ENCODE measurements at regions not wholly inside any gene's neighbourhood (a gene's known extent, or its start where the extent isn't known, plus 50 kb on each side); places are given as distances from the start of the nearest gene placed in this dataset.

DNA sequence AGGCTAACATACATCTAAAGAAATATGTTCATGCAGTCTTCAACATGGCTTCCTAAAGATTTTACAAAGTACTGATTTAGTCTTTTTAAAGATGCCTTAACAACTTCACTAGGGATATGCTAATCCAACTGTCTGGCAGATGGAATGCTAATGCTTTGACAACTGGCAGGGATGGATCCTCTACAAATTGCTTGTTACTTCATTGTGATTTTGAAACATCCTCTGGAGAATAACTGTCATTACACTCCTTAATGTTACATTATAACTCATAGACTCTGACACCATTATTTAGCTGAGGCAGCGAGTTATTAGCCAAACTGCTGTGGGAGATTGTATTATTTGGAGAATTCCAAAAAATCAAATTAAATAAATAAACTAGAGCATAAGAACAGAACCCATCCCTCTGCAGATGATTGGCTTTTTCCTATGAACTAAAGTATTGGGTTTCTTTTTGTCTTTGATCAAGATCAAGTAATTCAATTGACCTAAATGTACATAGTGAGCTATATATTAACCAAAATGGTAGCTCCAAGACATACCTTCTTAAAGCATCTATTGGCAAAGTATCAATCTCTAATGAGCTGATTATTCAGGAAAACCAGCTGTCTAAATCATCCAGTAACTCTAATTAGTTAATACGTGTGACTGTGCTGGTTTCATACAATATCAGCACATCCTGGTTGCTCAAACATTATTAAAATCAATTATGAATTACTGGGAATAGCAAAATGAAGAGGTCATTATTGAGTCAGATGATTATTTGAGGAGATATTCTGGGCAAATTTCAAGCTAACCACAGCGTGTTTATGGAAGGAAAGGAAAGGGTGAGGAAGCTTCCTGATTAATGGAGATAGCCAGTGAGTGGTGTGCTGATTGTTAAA lies 321.3 kb upstream of the TFPI start:
- FAIRE-seq = no peak

DNA sequence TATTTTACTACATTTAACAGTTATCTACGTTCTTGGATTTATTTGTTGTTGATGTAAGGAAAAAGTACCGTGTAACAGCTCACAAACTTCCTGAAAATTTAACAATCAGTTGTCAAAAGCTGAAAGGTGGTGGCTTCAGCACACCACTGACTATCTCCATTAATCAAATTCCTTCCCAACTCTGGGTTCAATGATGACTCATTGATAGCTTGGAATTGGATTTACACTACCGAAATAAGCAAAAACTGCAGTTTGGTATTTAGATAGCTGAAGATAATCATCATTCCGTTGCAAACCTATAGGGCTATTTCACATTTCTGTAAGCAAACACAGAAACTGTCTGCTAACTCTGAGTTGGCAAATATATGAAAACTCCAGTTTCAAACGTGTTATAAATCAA lies 322.3 kb upstream of the TFPI start:
- no peak for FAIRE-seq

DNA sequence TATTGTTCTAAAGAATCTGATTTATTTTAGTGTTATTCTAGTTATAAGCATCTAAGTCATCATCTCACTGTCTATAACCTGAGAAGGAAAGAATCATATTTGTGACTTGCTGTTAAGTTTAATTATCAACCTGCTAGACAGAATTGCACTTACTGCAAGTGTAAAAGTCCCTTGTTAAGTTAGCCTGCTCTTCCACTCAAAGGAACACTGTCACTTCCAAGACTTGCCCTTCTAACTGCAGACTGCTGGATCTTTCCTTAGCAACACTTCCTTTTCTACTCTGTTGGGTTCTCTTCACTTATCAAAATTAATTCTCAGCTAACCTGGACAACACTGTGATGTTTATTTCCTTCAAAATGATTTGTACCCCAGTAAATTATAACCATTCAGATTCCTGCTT lies 323.2 kb upstream of the TFPI start:
- FAIRE-seq = no peak

DNA sequence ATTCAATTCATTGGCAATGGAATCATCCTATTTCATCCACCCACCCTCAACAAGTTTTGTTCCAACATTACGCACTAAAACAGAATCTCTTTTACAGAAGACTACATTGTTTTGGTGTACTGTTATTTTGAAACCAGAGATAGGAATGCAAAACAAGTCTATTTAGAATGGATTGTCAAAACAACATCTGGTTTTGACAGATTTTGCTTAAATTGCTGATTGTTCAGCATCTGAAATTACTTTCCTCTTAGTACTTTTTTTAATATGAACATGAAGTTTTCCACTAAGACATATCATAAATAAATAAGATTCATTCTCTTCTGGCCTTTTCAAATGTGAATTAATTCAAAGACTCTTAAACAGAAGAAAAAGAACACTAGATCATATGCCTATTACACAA lies 323.9 kb upstream of the TFPI start:
- FAIRE-seq = no peak

DNA sequence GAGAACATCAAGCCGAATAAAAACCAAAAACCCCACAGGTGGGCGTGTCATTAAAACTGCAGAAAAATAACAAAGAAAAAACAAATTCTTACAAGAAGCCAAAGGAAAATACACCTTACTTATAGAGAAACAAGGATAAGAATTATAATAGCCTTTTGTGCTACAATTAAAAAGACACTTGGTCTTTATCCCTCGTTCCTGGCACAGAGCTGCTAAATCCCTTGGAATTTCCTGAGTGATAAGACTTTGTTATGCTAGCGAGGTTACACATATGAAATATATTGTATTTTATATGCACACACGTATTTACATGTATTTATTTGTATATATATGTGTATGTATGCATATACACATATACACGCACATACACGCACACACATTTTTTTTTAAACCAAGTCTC lies 325.3 kb upstream of the TFPI start:
- no peak for FAIRE-seq

DNA sequence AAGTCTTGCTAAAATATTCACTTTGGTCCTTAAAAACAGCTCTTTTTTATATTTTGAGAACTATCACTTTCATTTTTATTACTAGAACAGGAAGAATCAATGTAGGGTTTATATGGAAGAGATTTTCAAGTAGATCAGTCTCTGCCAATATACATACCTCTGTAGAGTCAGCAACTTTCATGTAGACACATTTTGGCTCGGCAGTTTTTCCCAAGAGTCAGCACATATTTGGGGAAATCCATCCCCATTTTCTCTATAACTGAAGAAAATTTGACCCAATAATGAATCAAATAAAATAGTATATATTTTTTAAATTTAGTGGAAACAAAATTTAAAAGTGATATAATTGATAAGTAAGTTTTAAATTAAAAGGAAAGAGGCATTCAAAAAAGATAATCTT lies 329.8 kb upstream of the TFPI start:
- no peak for FAIRE-seq

DNA sequence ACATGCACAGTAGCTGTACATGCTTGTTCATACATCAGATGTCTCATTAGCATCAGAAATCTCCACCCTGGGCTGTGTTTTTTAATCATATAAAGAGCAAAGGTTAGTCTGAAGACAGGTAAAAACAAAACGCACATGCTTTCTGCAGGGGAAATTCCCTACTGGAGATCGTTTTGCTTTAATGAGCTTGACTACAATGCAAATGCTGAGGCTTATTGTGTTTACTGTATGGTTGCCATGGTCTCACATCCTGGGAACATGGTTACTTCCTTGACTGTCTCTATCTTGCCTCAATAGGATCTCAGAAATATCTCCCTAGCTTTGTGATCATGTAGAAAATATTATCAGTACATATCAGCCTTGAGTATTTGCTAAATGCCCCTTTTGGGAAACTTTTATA lies 336.5 kb upstream of the TFPI start:
- FAIRE-seq = no peak

DNA sequence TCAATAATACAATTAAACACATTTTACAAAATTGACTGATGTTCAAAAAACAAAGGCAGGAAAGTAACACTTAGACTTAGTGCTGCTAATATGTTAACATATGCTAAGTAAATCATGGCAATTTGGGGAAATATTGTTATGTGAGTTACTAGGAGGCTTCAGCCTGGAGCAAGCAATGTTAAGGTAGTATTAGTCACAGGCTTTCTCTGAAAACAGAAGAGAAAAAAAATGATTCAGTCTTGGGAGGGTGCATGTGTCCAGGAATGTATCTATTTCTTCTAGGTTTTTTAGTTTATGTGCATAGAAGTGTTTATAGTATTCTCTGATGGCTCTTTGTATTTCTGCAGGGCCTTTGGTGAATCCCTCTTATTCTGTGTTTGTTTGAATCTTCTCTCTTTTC lies 345.8 kb upstream of the TFPI start:
- FAIRE-seq = no peak

DNA sequence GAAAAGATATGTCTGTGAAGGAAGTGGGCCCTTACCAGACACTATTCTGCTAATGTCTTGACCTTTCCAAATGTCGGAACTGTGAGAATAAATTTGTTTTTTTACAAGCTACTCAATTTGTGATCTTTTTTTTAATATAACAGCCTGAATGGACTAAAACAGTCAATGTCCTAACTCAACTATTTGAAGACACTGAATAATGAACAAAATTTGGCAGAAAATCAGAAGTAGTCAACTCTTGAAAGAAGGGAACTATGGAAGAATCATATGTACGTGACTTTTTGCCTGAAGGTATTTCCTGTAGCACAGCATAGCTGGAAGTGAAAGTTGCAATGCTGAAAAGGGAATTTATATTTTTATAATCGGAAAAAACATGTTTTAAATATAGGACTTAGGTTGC lies 351.8 kb upstream of the TFPI start:
- FAIRE-seq = no peak

DNA sequence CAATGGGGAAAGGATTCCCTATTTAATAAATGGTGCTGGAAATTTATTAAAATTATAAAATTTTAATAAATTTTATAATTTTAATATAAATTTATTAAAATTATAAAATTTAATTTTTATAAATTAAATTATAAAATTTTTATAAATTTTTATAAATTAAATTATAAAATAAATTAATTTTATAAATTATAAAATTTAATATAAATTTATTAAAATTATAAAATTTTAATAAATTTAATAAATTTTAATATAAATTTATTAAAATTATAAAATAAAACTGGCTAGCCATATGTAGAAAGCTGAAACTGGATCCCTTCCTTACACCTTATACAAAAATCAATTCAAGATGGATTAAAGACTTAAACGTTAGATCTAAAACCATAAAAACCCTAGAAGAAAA lies 356.7 kb upstream of the TFPI start:
- peak; percentile 100 for FAIRE-seq

DNA sequence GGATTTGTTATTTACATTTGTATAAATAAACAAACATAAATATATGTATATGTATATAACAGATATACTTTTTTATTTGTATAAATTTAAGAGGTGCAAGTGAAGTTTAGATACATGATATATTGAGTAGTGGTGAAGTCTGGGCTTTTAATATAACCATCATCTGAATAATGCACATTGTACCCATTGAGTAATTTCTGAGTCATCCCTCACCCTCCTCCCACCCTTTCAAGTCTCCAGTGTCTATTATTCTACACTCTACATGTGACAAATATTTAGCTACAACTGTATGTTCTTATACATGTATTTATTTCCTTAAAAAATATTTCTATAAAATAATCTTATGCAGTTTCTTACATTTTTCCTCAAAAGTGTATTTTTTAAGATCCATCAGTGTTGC lies 358.7 kb upstream of the TFPI start:
- no peak for FAIRE-seq

DNA sequence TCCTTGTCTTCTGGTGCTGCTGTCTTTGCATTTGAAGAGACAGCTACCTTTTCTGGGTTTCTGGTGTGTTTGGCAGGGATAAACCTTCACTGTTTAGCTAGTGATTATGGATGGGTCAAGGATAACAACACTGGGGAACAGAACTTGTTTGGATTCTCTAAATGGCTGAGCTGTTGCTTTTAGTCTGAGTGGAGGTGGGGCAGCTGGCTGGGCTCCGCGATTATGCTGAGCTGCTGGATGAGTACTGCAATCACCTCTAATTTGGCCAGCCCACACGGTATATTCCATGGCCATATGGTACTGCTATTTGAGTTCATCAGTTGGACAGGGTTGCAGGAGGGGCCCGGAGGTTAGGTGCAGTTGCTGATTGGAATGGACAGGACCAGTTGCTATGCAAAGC lies 361.6 kb upstream of the TFPI start:
- no peak for FAIRE-seq

DNA sequence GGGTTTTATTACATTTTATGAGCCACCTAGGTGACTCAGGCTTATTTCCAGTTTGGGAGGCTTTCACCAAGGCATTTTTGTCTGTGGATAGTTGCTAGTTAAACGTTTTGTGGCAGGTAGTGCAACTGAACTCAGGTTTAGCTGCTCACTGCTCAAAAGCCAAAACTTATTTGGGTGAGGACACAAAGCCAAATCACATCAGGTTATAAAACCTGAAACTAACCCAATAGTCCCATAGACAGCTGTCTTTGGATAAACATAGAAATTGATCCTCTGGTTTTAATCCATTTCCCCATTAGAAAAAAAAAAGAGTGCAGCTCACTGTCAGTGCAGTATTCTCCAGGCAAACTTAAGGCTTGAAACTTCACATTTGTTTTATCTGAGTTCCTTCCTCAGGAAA lies 362.6 kb upstream of the TFPI start:
- no peak for FAIRE-seq

DNA sequence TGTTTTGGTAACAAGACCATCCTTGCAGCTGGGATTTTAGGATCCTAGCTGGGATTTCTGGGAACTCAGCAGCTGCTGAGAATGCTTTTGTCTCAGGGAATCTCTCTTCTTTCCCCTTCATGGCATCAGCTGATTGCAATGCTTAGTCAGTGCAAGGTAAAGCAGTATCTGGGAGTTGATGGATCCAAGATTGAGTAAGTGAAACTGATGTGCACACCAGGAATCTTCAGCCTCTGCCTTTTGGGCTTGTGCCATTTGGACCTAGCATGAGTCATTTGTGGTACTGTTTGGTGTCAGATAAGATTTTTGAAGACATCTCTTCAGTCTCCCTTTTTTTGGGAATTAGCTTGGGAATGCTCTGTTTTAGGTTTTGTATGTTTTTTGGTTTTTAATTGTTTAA lies 363.3 kb upstream of the TFPI start:
- no peak for FAIRE-seq

DNA sequence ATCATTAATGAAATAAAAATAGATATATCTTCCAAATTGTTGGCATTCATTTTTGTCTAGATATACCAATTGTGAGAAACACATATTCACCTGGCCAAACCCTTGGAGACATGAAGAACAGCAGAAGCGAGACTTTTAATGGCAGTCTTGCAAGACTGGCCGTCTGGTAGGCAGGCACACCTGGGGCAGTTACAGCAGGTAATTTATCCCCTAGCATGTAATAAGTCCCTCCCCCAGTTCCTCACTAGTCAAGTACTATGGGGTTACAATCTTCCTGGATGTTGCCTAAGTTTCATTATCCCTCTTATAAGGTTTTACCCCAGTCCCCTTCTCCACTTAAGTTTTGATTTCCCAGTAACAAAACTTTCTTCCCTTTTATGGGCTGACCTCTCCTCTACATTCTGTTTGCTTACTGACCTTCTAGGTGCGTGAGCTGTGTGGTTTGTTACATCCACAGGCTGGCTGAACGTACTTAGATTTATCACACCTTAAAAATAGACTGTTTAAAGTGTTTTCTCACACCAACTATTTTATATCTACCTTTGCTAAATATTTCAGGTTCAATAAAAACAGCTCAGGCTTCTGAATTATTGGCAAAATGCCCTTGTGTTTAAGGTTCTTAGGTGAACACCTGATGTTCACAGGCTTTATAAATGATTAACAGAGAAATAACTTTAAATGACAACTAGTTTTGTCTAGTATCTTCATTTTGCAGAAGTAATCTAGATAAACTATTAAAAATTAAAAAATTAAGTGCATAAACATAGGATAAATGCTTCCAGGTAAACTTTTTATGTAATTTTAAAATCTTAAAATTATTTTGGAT lies 365.0 kb upstream of the TFPI start:
- FAIRE-seq = no peak

DNA sequence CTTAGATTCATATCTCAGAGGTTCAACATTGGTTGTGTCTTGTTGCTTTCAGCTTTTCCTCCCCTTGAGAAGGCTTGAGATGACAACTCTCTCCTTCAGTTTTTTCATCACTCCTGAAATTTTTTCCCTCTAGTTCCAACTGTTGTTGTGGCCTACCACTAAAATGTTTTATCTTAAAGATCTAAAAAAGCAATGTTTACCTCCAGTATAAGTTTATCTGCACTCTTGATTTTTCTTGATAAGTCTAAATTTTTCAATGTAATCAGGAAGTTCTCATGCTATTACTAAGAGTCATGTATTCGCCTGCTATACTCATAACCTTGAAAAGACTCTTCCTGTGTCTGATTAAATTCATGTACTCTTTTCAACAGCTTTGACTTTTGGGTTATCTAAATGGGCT lies 366.3 kb upstream of the TFPI start:
- FAIRE-seq = no peak

DNA sequence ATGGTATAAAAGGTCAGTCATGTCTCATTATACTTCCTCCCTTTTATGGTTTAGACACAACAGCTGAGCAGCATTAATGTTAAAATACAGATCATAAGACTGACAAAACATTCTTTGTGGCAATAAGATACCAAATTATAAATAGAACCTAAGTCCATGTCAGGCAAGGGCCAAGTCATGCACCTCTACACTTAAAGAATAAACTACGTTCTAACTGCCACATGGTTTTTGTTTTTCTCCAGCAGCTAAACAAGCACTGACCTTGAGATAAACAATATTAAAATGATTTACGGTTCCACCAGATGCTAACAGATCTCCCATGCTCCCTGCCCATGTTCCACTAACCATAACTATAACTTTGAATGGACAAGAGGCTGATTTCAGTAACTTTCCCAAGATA lies 368.6 kb upstream of the TFPI start:
- no peak for FAIRE-seq

DNA sequence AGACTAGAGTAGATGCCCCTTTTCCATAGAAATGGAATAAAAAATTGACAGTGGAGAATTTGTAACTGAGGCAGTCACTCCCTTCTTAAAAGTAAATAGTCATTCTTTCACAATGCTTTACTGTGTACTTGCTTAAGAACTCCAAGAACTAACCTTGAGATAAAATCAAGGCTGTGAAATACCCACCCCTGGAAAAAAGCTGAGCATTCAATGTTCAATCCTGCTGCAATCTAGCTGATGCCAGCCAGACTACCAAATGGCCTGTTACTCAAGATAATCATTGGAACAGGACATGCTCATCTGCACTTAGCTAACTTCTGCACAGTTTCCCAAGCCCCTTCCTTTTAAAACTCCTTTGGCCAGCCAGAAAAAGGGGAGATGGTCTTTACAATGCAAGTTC lies 367.4 kb upstream of the GULP1 start:
- no peak for FAIRE-seq

DNA sequence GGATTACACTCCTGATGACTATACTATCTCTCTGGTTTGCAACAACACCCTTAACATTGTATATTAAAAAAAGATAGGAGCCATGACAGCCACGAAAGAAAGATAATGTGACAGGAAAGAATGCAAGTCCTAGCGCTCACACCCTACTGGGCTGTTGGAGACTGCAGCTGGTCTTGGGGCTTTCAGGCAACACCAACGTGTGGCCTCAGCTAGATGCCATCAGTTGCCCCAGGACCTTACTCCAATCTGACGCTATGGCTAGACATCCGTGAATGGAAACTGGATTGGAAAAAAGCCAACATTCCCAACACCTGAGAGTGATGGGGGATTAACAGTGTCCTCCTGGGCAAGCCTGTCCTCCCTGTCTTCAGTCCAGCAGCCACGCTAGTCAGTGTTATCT lies 357.4 kb upstream of the GULP1 start:
- FAIRE-seq = no peak

DNA sequence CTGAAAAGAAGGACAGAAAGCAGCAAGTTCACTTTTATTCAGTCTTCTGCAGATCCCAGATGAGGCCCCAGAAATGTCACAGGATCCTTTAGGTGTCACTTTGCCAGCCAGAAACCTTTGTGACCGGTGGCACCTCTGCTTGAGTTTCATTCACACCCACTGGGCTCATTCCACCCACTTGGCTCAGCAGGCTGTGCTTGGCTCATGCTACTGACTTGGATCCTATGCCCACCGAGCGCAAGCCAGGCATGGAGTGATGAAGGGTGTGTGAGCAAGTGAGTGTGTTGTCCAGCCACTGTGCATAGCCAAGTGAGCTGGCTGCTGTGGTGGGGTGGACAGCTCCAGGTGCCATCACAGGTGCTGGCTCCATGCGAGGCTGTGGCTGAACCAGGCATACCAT lies 357.0 kb upstream of the GULP1 start:
- no peak for FAIRE-seq

DNA sequence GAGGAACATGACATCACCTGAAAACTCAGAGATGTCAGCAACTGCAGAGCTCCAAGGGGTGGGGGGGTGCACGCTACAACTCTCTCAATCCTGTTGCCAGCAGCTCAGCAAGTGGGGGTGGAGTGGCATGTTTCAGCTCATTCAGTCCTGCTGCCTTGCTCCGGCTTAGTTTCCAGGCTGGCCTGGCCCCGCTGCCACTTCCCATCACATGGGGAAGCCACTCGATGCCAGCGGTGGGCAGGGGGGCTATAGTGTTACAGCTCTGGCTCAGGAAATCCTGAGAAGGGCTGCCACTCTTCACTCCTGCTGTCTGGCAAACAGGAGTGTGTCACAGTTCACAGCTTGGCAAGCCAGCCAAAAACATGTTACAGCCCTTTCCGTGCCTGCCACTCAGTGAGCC lies 356.5 kb upstream of the GULP1 start:
- no peak for FAIRE-seq

DNA sequence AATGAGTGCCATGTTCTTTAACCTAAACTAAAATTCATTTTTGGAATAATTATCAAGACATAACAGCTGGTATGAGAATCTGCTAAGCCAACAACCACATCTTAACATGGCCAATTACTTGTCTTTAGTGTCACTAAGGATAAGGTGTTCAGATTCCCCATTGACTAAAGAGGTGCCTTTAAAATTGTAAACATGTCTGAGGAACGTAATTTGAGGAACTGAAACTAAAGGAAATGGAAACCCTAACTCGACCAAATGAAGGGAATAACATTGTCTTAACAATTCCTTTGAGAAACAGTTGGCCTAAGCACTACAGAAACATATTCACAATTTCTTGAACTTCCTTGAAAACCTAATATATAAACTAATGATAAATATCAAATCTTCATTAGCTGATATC lies 355.4 kb upstream of the GULP1 start:
- FAIRE-seq = no peak

DNA sequence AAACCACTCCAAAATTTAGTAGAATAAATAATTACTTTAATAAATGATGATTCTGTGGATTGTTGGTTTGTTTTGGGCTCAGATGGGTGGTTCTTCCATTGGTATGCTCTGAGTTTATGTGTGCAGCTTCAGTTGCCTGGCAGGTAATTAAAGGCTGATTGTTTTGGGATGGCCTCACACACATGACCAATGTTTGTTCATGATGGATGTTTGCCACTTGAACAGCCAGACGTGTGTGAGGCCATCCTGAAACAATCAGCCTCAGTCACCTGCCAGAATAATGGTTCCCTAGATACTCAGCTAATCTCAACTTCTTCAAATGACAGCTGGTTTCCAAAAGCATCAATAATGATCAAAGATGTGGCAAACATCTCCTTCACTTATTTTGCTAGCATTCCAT lies 352.5 kb upstream of the GULP1 start:
- FAIRE-seq = no peak

DNA sequence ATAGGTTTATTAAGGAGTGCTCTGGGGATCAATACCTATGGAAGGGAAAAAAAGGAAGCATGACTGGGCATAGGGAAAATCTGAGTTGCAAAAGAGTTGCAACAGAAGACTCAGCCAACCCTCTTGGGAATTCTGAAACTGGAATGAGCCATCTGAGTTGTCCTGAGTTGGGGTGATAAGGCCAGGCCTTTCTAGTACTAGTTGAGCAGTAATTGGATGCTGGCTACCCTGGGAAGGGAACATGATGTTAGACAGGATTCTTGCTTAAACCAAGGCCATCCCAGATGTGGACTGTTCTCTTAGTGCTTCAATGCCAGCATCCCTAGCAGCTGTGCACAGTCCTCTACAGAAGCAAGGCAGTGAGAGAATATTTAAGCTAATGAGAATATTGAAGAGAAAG lies 348.8 kb upstream of the GULP1 start:
- no peak for FAIRE-seq

All from A204.1 (cell line).